ENCODE measurements at regions not wholly inside any gene's neighbourhood (a gene's known extent, or its start where the extent isn't known, plus 50 kb on each side); places are given as distances from the start of the nearest gene placed in this dataset.

DNA sequence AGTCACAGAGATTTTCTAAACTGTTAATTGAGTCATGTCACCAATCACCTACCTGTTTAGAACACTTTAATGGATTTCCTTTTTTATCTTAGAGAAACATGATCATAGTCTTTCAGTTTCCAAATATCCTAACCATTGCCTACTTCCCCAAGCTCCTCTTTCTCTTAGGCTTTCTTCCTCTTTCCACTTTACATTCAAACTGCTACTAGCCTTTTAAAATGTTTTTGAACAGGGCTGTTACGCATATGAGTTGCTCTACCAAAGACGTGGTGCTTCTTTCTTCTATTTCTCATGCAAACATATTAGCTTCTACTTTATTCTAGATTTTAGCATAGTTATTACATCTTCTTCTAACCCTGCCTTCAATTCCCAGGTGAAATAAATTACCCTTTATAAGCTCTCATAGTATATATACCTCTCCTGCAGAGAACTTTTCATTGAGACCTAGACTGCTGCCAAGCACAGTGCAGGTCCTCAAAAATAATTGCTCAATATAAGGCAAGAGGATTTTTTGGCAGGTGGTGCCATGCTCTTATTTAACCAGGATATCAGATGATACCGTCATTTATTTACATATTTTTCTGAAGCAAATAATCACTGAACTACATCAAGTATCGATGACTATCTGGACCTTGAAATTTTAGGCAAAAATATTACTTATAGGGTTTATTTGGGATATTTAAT, 937.1 kb downstream of the TSN start:
- no peaks in the 10 kb centered on the region for H3K27me3 Mint-ChIP-seq (ENCODE audit: low read depth in 3 of 3)
- Histone ChIP-seq H3K4me3 (replicated peaks in 1 of 3; ENCODE audit: low read depth in 2 of 3, low read length in 3 of 3) (no peak overlapping the region), H3K9ac (ENCODE audit: insufficient read depth, low read length, poor library complexity, severe bottlenecking) (no peak overlapping the region), H3K9me3 (replicated peaks in 1 of 2; ENCODE audit: control insufficient read depth in 1 of 2, insufficient read depth in 1 of 2, low read length in 2 of 2) (peaks cover 5 to 9% of the 10 kb centered on the region in 2 donors), H3K36me3 (replicated peaks in 1 of 2; ENCODE audit: control insufficient read depth in 1 of 2, insufficient read depth in 2 of 2, low read length in 2 of 2) (no peaks in the 10 kb centered on the region), H3K79me2 (ENCODE audit: insufficient read depth, low read length) (no peaks in the 10 kb centered on the region), H3K27me3 (ENCODE audit: control insufficient read depth in 2 of 2, insufficient read depth in 2 of 2, low read length in 2 of 2) (no peaks in the 10 kb centered on the region), H4K20me1 (ENCODE audit: insufficient read depth, low read length) (no peaks in the 10 kb centered on the region), H3K4me1 (ENCODE audit: control insufficient read depth in 1 of 2, insufficient read depth in 2 of 2, low read length in 2 of 2) (no peaks in the 10 kb centered on the region), H2AFZ (ENCODE audit: insufficient read depth, low read depth, low read length, poor library complexity, severe bottlenecking) (no peak overlapping the region), H3K4me2 (replicated peaks; ENCODE audit: extremely low read depth, low read length, poor library complexity, severe bottlenecking) (no peak overlapping the region), H3K27ac (ENCODE audit: low read depth in 1 of 2, low read length in 2 of 2) (no peak overlapping the region)
- WGBS (ENCODE audit: insufficient coverage): 54% methylated on average over 2 of the region's 4 CpGs
- H3K4me1 Mint-ChIP-seq: peaks cover 6% of the 10 kb centered on the region
- H3K36me3 Mint-ChIP-seq: no peaks in the 10 kb centered on the region
- no peak for TF ChIP-seq CTCF (IDR thresholded peaks at IDR 0.05)
- no peak for DNase-seq
- H3K4me3 Mint-ChIP-seq: no peak overlapping the region
- peaks cover 2 to 13% (median 7%) of the 10 kb centered on the region in 7 donors for H3K9me3 Mint-ChIP-seq
- intact Hi-C loops (cut with micrococcal nuclease): no loop called here
- no peak overlapping the region for H3K27ac Mint-ChIP-seq

DNA sequence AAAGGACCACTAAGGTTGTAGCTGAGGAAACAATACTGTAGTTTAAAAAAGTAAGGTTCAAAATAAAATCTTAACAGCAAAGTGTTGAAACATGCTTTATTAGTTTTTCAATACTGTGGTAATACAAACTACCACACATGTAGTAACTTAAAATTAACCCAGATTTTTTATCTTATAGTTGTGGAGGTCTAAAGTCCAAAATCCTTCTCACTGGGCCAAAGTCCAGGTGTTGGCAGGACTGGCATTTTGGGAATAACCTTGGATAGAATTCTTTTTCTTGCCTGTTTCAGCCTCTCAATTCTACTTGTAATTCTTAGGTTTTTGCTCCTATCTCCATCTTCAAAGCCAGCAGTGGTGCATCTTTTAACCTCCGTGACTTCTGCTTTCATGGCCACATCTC, 942.0 kb downstream of the TSN start:
- Histone ChIP-seq H3K4me2 (replicated peaks; ENCODE audit: extremely low read depth, low read length, poor library complexity, severe bottlenecking) (no peak overlapping the region), H3K27me3 (ENCODE audit: control insufficient read depth in 2 of 2, insufficient read depth in 2 of 2, low read length in 2 of 2) (no peaks in the 10 kb centered on the region), H3K9me3 (replicated peaks in 1 of 2; ENCODE audit: control insufficient read depth in 1 of 2, insufficient read depth in 1 of 2, low read length in 2 of 2) (peaks cover 5 to 9% of the 10 kb centered on the region in 2 donors), H2AFZ (ENCODE audit: insufficient read depth, low read depth, low read length, poor library complexity, severe bottlenecking) (no peak overlapping the region), H3K36me3 (replicated peaks in 1 of 2; ENCODE audit: control insufficient read depth in 1 of 2, insufficient read depth in 2 of 2, low read length in 2 of 2) (no peaks in the 10 kb centered on the region), H3K4me1 (ENCODE audit: control insufficient read depth in 1 of 2, insufficient read depth in 2 of 2, low read length in 2 of 2) (no peaks in the 10 kb centered on the region), H3K9ac (ENCODE audit: insufficient read depth, low read length, poor library complexity, severe bottlenecking) (no peak overlapping the region), H4K20me1 (ENCODE audit: insufficient read depth, low read length) (no peaks in the 10 kb centered on the region), H3K27ac (ENCODE audit: low read depth in 1 of 2, low read length in 2 of 2) (no peak overlapping the region), H3K79me2 (ENCODE audit: insufficient read depth, low read length) (no peaks in the 10 kb centered on the region), H3K4me3 (replicated peaks in 1 of 3; ENCODE audit: low read depth in 2 of 3, low read length in 3 of 3) (no peak overlapping the region)
- no peak for DNase-seq
- H3K27me3 Mint-ChIP-seq (ENCODE audit: low read depth in 3 of 3): no peaks in the 10 kb centered on the region
- H3K27ac Mint-ChIP-seq: no peak overlapping the region
- H3K36me3 Mint-ChIP-seq: no peaks in the 10 kb centered on the region
- intact Hi-C loops (cut with micrococcal nuclease): no loop called here
- no peak for TF ChIP-seq CTCF (IDR thresholded peaks at IDR 0.05)
- 100% methylated on average over 1 of the region's 1 CpG for WGBS (ENCODE audit: insufficient coverage)
- H3K4me1 Mint-ChIP-seq: peaks cover 3% of the 10 kb centered on the region
- H3K9me3 Mint-ChIP-seq: peaks cover 0 to 13% (median 8%) of the 10 kb centered on the region in 7 donors
- no peak overlapping the region for H3K4me3 Mint-ChIP-seq
